ENCODE measurements at regions not wholly inside any gene's neighbourhood (a gene's known extent, or its start where the extent isn't known, plus 50 kb on each side); places are given as distances from the start of the nearest gene placed in this dataset.
"Not testable (repeated sequence)": the region's sequence is repeated elsewhere in the genome, so short reads cannot be mapped to it uniquely, and the experiment has no call there.

- no peak for DNase-seq (ENCODE audit: low read depth)
- TF ChIP-seq CTCF (IDR thresholded peaks at IDR 0.05; ENCODE audit: control insufficient read depth, insufficient read depth, low read depth, low read length, missing control alignments) = no peak
- no peak overlapping the region for H3K4me3 ChIP-seq (ENCODE audit: control insufficient read depth, low read depth, low read length)
Measured at GRCh38 chr7:126103582-126103981, 1149.2 kb downstream of the GRM8 start.

GRCh38 chr7:126083014-126083413, 1153.4 kb upstream of the POT1 start:
- no peak overlapping the region for H3K4me3 ChIP-seq (ENCODE audit: control insufficient read depth, low read depth, low read length)
- no peak for DNase-seq (ENCODE audit: low read depth)
- TF ChIP-seq CTCF (IDR thresholded peaks at IDR 0.05; ENCODE audit: control insufficient read depth, insufficient read depth, low read depth, low read length, missing control alignments) = no peak

- no peak for TF ChIP-seq CTCF (IDR thresholded peaks at IDR 0.05; ENCODE audit: control insufficient read depth, insufficient read depth, low read depth, low read length, missing control alignments)
- no peak for DNase-seq (ENCODE audit: low read depth)
- H3K4me3 ChIP-seq (ENCODE audit: control insufficient read depth, low read depth, low read length) = no peak overlapping the region
Measured at GRCh38 chr7:126079581-126079980, 1150.0 kb upstream of the POT1 start.

GRCh38 chr7:126079151-126079550, 1149.5 kb upstream of the POT1 start:
- H3K4me3 ChIP-seq (ENCODE audit: control insufficient read depth, low read depth, low read length) = no peak overlapping the region
- TF ChIP-seq CTCF (IDR thresholded peaks at IDR 0.05; ENCODE audit: control insufficient read depth, insufficient read depth, low read depth, low read length, missing control alignments) = no peak
- no peak for DNase-seq (ENCODE audit: low read depth)

GRCh38 chr7:126065766-126066165, 1136.1 kb upstream of the POT1 start:
- H3K4me3 ChIP-seq (ENCODE audit: control insufficient read depth, low read depth, low read length) = no peak overlapping the region
- DNase-seq (ENCODE audit: low read depth) = no peak
- no peak for TF ChIP-seq CTCF (IDR thresholded peaks at IDR 0.05; ENCODE audit: control insufficient read depth, insufficient read depth, low read depth, low read length, missing control alignments)

- DNase-seq (ENCODE audit: low read depth) = no peak
- no peak overlapping the region for H3K4me3 ChIP-seq (ENCODE audit: control insufficient read depth, low read depth, low read length)
- TF ChIP-seq CTCF (IDR thresholded peaks at IDR 0.05; ENCODE audit: control insufficient read depth, insufficient read depth, low read depth, low read length, missing control alignments) = no peak
Measured at GRCh38 chr7:126057979-126058378, 1128.4 kb upstream of the POT1 start.

DNA sequence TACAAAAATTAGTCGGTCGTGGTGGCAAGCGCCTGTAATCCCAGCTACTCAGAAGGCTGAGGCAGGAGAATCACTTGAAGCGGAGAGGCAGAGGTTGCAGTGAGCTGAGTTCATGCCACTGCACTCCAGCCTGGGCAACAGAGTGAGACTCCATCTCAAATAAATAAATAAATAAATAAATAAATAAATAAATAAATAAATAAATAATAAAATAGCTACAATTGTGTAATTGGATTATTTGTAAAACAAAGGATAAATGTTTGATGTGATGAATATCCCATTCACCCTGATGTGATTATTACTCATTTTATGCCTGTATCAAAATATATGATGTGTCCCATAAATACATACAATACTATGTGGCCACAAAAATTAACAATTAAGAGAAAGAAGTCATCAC, 1127.0 kb upstream of the POT1 start:
- H3K4me3 ChIP-seq (ENCODE audit: control insufficient read depth, low read depth, low read length); DNase-seq (ENCODE audit: low read depth): not testable (repeated sequence)

Measured in AG09309 (cell line).